K562 (cell line): ENCODE measurements at regions not wholly inside any gene's neighbourhood (a gene's known extent, or its start where the extent isn't known, plus 50 kb on each side); places are given as distances from the start of the nearest gene placed in this dataset.

Experiments used
- MCM2 ChIP-seq: fragments of 450-650 bp; IDR thresholded peaks from 2 replicates; pipeline ENCODE4 v1.6.1; 2017; ENCODE audit warnings: low read depth, mild to moderate bottlenecking
- NELFE ChIP-seq: IDR thresholded peaks from 2 replicates; pipeline ENCODE4 v1.6.1; 2011; ENCODE audit warnings: mild to moderate bottlenecking; ENCODE audit not compliant: insufficient read depth, insufficient read length
- PYGO2 ChIP-seq: fragments of 450-650 bp; IDR thresholded peaks from 2 replicates; pipeline ENCODE4 v1.6.1; 2016; ENCODE audit warnings: mild to moderate bottlenecking, missing genetic modification characterization, moderate library complexity, missing compliant biosample characterization
- TBP ChIP-seq: optimal IDR thresholded peaks from 2 replicates; pipeline ENCODE3; 2011; ENCODE audit warnings: low read depth, low read length, improper control_type of control experiment
- ZKSCAN1 ChIP-seq: fragments of 150-350 bp; IDR thresholded peaks from 2 replicates; pipeline ENCODE4 v1.6.1; 2016; ENCODE audit warnings: low read depth, low read length
- ZNF263 ChIP-seq: sonication (generic); formaldehyde crosslinking; IDR thresholded peaks from 2 replicates; pipeline ENCODE4 v1.8.0; 2022; ENCODE audit warnings: mild to moderate bottlenecking, missing genetic modification reagents, borderline replicate concordance
- TF ChIP-seq, protein P1 (sequence below): sonication (generic); formaldehyde crosslinking; IDR thresholded peaks from 2 replicates; pipeline ENCODE4 v1.8.1; 2023; ENCODE audit warnings: mild to moderate bottlenecking, missing genetic modification reagents
- TF ChIP-seq, protein P2 (sequence below): IDR thresholded peaks from 2 replicates; pipeline ENCODE4 v1.6.1; 2012; ENCODE audit warnings: low read depth, low read length, improper control_type of control experiment, borderline replicate concordance

DNA sequence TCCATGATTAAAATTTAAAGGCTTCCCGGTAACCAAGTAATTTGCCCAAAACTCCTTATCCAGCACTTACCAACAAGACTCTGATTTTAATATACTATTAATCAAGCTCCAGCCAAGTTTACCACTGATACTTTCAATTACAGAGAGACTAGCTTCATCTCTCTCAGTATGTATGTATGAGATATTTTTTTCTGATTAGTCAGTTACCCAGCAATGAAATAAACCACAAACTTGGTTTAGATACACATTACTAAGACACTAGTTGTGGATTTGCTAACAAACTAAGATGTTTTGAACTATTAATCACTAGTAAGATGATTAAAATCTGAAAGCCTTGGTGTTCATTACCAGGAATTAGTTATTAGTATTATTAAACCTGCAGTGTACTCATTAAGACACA, 1272.2 kb upstream of the ACVR2A start:
- TF ChIP-seq ZKSCAN1 (no peak), NELFE (no peak), TBP (no peak), ZNF263 (CRISPR knock-in tag) (no peak), PYGO2 (no peak), MCM2 (no peak)
- TF ChIP-seq, protein P1, sequence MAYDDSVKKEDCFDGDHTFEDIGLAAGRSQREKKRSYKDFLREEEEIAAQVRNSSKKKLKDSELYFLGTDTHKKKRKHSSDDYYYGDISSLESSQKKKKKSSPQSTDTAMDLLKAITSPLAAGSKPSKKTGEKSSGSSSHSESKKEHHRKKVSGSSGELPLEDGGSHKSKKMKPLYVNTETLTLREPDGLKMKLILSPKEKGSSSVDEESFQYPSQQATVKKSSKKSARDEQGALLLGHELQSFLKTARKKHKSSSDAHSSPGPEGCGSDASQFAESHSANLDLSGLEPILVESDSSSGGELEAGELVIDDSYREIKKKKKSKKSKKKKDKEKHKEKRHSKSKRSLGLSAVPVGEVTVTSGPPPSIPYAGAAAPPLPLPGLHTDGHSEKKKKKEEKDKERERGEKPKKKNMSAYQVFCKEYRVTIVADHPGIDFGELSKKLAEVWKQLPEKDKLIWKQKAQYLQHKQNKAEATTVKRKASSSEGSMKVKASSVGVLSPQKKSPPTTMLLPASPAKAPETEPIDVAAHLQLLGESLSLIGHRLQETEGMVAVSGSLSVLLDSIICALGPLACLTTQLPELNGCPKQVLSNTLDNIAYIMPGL, result no peak
- TF ChIP-seq, protein P2, sequence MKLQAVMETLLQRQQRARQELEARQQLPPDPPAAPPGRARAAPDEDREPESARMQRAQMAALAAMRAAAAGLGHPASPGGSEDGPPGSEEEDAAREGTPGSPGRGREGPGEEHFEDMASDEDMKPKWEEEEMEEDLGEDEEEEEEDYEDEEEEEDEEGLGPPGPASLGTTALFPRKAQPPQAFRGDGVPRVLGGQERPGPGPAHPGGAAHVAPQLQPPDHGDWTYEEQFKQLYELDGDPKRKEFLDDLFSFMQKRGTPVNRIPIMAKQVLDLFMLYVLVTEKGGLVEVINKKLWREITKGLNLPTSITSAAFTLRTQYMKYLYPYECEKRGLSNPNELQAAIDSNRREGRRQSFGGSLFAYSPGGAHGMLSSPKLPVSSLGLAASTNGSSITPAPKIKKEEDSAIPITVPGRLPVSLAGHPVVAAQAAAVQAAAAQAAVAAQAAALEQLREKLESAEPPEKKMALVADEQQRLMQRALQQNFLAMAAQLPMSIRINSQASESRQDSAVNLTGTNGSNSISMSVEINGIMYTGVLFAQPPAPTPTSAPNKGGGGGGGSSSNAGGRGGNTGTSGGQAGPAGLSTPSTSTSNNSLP, result no peak
